CD4-positive, alpha-beta memory T cell (primary cell): ENCODE measurements at regions not wholly inside any gene's neighbourhood (a gene's known extent, or its start where the extent isn't known, plus 50 kb on each side); places are given as distances from the start of the nearest gene placed in this dataset.

Experiments used
- CTCF ChIA-PET: fragments of 350-600 bp; sonication (Branson Sonifier 250); formaldehyde crosslinking; loops from one replicate; lab custom pipeline; 2021; ENCODE audit warnings: inconsistent platforms; ENCODE audit not compliant: partially characterized antibody; lab: Charles Lee
- POLR2A ChIA-PET: fragments of 350-600 bp; sonication (Branson Sonifier 250); formaldehyde crosslinking; loops from one replicate; lab custom pipeline; 2021; ENCODE audit not compliant: partially characterized antibody; lab: Charles Lee
- DNase-seq, 5 donors: peaks; one replicate each; pipeline versions ENCODE4 v3.0.0 to v3.0.0-alpha.2; 2020 to 2022; ENCODE audit warnings: mixed read lengths in 1 of 5
- H3K27ac ChIP-seq: one replicate; pipeline ENCODE4 v1.7.0; 2013; ENCODE audit warnings: low read depth, low read length
- H3K27me3 ChIP-seq: 2 replicates; pipeline ENCODE4 v1.7.0; 2013; ENCODE audit warnings: mild to moderate bottlenecking, low read length, moderate library complexity; ENCODE audit not compliant: insufficient read depth
- H3K36me3 ChIP-seq: 2 replicates; pipeline ENCODE4 v1.7.0; 2013; ENCODE audit warnings: mild to moderate bottlenecking, low read length, moderate library complexity; ENCODE audit not compliant: insufficient read depth
- H3K4me1 ChIP-seq: 2 replicates; pipeline ENCODE4 v1.7.0; 2013; ENCODE audit warnings: mild to moderate bottlenecking, low read length, moderate library complexity; ENCODE audit not compliant: insufficient read depth
- H3K4me3 ChIP-seq, 2 donors: one replicate each; pipeline ENCODE4 v1.7.0; 2013; ENCODE audit warnings: low read length in 2 of 2, mild to moderate bottlenecking in 1 of 2
- H3K9me3 ChIP-seq, 2 donors: one replicate each; pipeline ENCODE4 v1.7.0; 2013; ENCODE audit warnings: low read length in 2 of 2, control low read depth in 1 of 2; ENCODE audit not compliant: control insufficient read depth in 1 of 2
- H3K27ac Mint-ChIP-seq, 7 donors: one replicate each; pipeline ENCODE4 v1.8.0; 2020 to 2021; ENCODE audit warnings: mixed read lengths in 7 of 7, mild to moderate bottlenecking in 6 of 7, inconsistent platforms in 3 of 7, moderate library complexity in 3 of 7
- H3K27me3 Mint-ChIP-seq, 2 donors: one replicate each; pipeline ENCODE4 v1.8.0; 2020 to 2021; ENCODE audit warnings: mixed read lengths in 2 of 2
- H3K36me3 Mint-ChIP-seq, 2 donors: one replicate each; pipeline ENCODE4 v1.8.0; 2020 to 2021; ENCODE audit warnings: mixed read lengths in 2 of 2, inconsistent platforms in 1 of 2, mild to moderate bottlenecking in 1 of 2
- H3K4me1 Mint-ChIP-seq, 4 donors: one replicate each; pipeline ENCODE4 v1.8.0; 2020 to 2021; ENCODE audit warnings: mixed read lengths in 4 of 4, mild to moderate bottlenecking in 1 of 4
- H3K4me3 Mint-ChIP-seq, 8 donors: one replicate each; pipeline ENCODE4 v1.8.0; 2020 to 2021; ENCODE audit warnings: mixed read lengths in 8 of 8, mild to moderate bottlenecking in 7 of 8, moderate library complexity in 6 of 8, inconsistent platforms in 3 of 8
- H3K9me3 Mint-ChIP-seq, 8 donors: one replicate each; pipeline ENCODE4 v1.8.0; 2020 to 2021; ENCODE audit warnings: mixed read lengths in 8 of 8, mild to moderate bottlenecking in 5 of 8, inconsistent platforms in 3 of 8, moderate library complexity in 1 of 8
- intact Hi-C: fragments of 100-400 bp; cut with micrococcal nuclease; formaldehyde crosslinking; loops from one replicate; pipeline ENCODE4 v1.15.1; 2023

GRCh38 chr13:44760434-44760833, 184.3 kb upstream of the TSC22D1 start:
- H3K27ac Mint-ChIP-seq = no peak overlapping the region
- intact Hi-C loops = no loop called here

GRCh38 chr13:44759384-44760360, 183.5 kb upstream of the TSC22D1 start:
- no peaks in the 10 kb centered on the region for H3K9me3 ChIP-seq
- no peaks in the 10 kb centered on the region for H3K36me3 Mint-ChIP-seq
- H3K9me3 Mint-ChIP-seq = no peaks in the 10 kb centered on the region
- no peak overlapping the region for H3K4me3 ChIP-seq
- no peaks in the 10 kb centered on the region for H3K27me3 ChIP-seq
- no peaks in the 10 kb centered on the region for H3K4me1 ChIP-seq
- ChIA-PET CTCF (no interaction called here), POLR2A (no interaction called here)
- H3K4me3 Mint-ChIP-seq = no peak overlapping the region
- intact Hi-C loops = no loop called here
- no peaks in the 10 kb centered on the region for H3K36me3 ChIP-seq
- H3K27ac ChIP-seq = no peak overlapping the region
- no peak overlapping the region for H3K27ac Mint-ChIP-seq
- no peak for DNase-seq
- no peaks in the 10 kb centered on the region for H3K4me1 Mint-ChIP-seq
- peaks cover 0 to 11% of the 10 kb centered on the region in 2 donors for H3K27me3 Mint-ChIP-seq

More at GRCh38 chr13:44760434-44760833, 184.3 kb upstream of the TSC22D1 start:
- Histone ChIP-seq H3K27ac (no peak overlapping the region), H3K27me3 (no peaks in the 10 kb centered on the region), H3K9me3 (no peaks in the 10 kb centered on the region), H3K36me3 (no peaks in the 10 kb centered on the region), H3K4me1 (no peaks in the 10 kb centered on the region), H3K4me3 (no peak overlapping the region)
- ChIA-PET CTCF (no interaction called here), POLR2A (no interaction called here)
- H3K4me3 Mint-ChIP-seq = no peak overlapping the region
- no peak for DNase-seq
- no peaks in the 10 kb centered on the region for H3K9me3 Mint-ChIP-seq
- H3K4me1 Mint-ChIP-seq = no peaks in the 10 kb centered on the region
- peaks cover 0 to 11% of the 10 kb centered on the region in 2 donors for H3K27me3 Mint-ChIP-seq
- H3K36me3 Mint-ChIP-seq = no peaks in the 10 kb centered on the region

DNA sequence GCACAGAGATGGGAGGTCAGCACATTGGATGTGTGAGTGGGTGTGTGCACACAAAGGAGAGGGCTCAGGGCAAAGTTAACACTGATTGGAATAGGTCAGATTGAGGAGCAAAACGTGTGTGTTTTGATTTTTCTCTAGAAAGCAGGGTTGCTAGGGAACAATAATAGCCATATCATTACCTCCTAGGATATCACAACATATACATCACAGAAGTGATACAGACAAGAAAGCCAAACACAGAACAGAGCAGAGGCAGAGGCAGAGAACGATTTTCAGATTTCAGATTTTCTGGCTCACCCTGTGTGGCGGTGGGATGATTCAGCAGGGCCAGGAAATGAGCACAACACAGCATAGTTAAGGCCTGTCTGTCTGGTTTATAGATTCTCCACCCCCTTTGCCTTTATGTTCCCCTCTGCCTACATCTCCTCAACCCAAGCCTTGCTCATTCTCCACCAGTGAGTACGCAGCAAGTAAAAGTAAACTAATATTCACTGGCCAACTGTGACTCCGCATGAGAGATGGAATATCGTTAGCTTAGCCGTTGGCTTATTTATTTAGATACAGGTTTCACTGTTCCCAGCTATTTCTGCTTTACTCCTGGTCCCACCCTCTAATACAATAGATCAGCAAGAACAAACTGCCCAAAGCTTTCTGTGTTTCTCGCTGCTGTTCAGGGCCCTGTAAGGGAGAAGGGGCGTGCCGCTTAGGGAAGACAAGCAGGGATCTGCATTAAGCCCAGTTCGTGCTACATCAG, 182.7 kb upstream of the TSC22D1 start:
- H3K27ac Mint-ChIP-seq = no peak overlapping the region
- CTCF ChIA-PET = interaction anchor here (0.6 kb wide), 1 partner anchor 408 kb away, joined by 4 read pairs; no protein-coding TSS in a partner anchor
- no peak overlapping the region for H3K27ac ChIP-seq
- no peaks in the 10 kb centered on the region for H3K27me3 ChIP-seq
- no peaks in the 10 kb centered on the region for H3K9me3 ChIP-seq
- no peak overlapping the region for H3K4me3 Mint-ChIP-seq
- POLR2A ChIA-PET = no interaction called here
- DNase-seq = no peak
- no peaks in the 10 kb centered on the region for H3K36me3 ChIP-seq
- H3K4me1 Mint-ChIP-seq = no peaks in the 10 kb centered on the region
- no peaks in the 10 kb centered on the region for H3K9me3 Mint-ChIP-seq
- no peak overlapping the region for H3K4me3 ChIP-seq
- intact Hi-C loops = no loop called here
- H3K36me3 Mint-ChIP-seq = no peaks in the 10 kb centered on the region
- peaks cover 0 to 5% of the 10 kb centered on the region in 2 donors for H3K27me3 Mint-ChIP-seq
- H3K4me1 ChIP-seq = no peaks in the 10 kb centered on the region

- Histone ChIP-seq H3K27me3 (no peaks in the 10 kb centered on the region), H3K36me3 (no peaks in the 10 kb centered on the region), H3K4me3 (no peak overlapping the region), H3K27ac (no peak overlapping the region), H3K9me3 (no peaks in the 10 kb centered on the region), H3K4me1 (no peaks in the 10 kb centered on the region)
- intact Hi-C loops = no loop called here
- POLR2A ChIA-PET = no interaction called here
- H3K9me3 Mint-ChIP-seq = no peaks in the 10 kb centered on the region
- peaks cover 0 to 2% of the 10 kb centered on the region in 2 donors for H3K27me3 Mint-ChIP-seq
- H3K4me1 Mint-ChIP-seq = no peaks in the 10 kb centered on the region
- H3K27ac Mint-ChIP-seq = no peak overlapping the region
- CTCF ChIA-PET = interaction anchor here (1.2 kb wide), 1 partner anchor 274 kb away, joined by 3 read pairs; no protein-coding TSS in a partner anchor
- no peak overlapping the region for H3K4me3 Mint-ChIP-seq
- no peaks in the 10 kb centered on the region for H3K36me3 Mint-ChIP-seq
- DNase-seq = no peak
Measured at GRCh38 chr13:44757671-44758070, 181.5 kb upstream of the TSC22D1 start.

- POLR2A ChIA-PET = no interaction called here
Measured at GRCh38 chr13:44756276-44756810, 180.2 kb upstream of the TSC22D1 start.

DNA sequence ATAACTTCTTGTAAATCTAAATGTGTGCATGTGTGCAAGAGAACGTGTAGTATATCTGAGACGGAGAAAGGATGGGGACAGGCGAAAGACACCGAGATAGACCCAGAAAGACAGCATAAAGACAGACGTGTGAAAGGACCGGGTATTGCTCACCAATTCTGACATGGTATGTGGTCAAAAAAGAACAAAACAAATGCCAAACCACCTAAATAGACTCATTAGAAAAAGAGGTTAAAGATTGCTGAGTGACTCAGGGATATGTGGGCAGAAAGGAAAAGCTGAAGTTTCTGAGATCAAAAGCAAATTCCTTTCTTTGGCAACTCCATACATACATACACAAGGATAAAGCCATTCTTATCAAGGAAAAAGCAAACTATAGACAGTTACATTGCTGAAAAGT, 179.7 kb upstream of the TSC22D1 start:
- no peak for DNase-seq
- Mint-ChIP-seq H3K4me1 (no peaks in the 10 kb centered on the region), H3K4me3 (no peak overlapping the region), H3K36me3 (no peaks in the 10 kb centered on the region), H3K27ac (no peak overlapping the region), H3K27me3 (peaks cover 0 to 2% of the 10 kb centered on the region in 2 donors), H3K9me3 (no peaks in the 10 kb centered on the region)
- Histone ChIP-seq H3K4me3 (no peak overlapping the region), H3K9me3 (no peaks in the 10 kb centered on the region), H3K27me3 (no peaks in the 10 kb centered on the region), H3K27ac (no peak overlapping the region), H3K4me1 (no peaks in the 10 kb centered on the region), H3K36me3 (no peaks in the 10 kb centered on the region)
- intact Hi-C loops = no loop called here
- POLR2A ChIA-PET = no interaction called here
- CTCF ChIA-PET = no interaction called here

More at GRCh38 chr13:44756276-44756810, 180.2 kb upstream of the TSC22D1 start:
- H3K27me3 Mint-ChIP-seq = peaks cover 0 to 2% of the 10 kb centered on the region in 2 donors
- H3K36me3 Mint-ChIP-seq = no peaks in the 10 kb centered on the region
- no peaks in the 10 kb centered on the region for H3K9me3 Mint-ChIP-seq
- Histone ChIP-seq H3K27me3 (no peaks in the 10 kb centered on the region), H3K36me3 (no peaks in the 10 kb centered on the region), H3K27ac (no peak overlapping the region), H3K4me3 (no peak overlapping the region), H3K9me3 (no peaks in the 10 kb centered on the region), H3K4me1 (no peaks in the 10 kb centered on the region)
- CTCF ChIA-PET = interaction anchor here (1.2 kb wide), 1 partner anchor 273 kb away, joined by 3 read pairs; no protein-coding TSS in a partner anchor
- no peak for DNase-seq
- no peak overlapping the region for H3K27ac Mint-ChIP-seq
- intact Hi-C loops = no loop called here
- H3K4me1 Mint-ChIP-seq = no peaks in the 10 kb centered on the region
- no peak overlapping the region for H3K4me3 Mint-ChIP-seq

DNA sequence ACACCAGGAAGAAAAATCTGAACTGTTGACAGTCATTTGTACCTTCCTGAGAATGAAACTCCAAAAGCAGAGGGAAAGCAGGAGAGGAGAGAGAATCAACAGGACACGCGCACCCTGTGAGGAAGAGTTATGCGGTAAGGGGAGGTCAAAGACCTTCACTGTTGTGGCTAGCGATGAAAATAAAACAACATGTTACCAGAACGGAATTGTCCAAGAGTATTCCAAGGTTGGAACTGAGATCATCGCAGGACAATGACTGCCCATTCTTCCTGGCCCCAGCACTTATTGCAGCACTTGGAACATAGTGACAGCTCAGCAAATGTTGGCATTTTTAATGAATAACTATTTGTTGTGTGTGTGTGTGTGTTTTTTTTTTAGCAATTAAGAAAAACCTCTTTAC, 176.0 kb upstream of the TSC22D1 start:
- no peaks in the 10 kb centered on the region for H3K27me3 ChIP-seq
- Mint-ChIP-seq H3K27ac (peak overlapping the region in 1 of 7 donors; percentile 46), H3K4me3 (no peak overlapping the region), H3K4me1 (no peaks in the 10 kb centered on the region), H3K27me3 (peaks cover 0 to 4% of the 10 kb centered on the region in 2 donors), H3K9me3 (no peaks in the 10 kb centered on the region), H3K36me3 (no peaks in the 10 kb centered on the region)
- POLR2A ChIA-PET = no interaction called here
- no peaks in the 10 kb centered on the region for H3K4me1 ChIP-seq
- H3K4me3 ChIP-seq = no peak overlapping the region
- no peaks in the 10 kb centered on the region for H3K36me3 ChIP-seq
- CTCF ChIA-PET = no interaction called here
- H3K9me3 ChIP-seq = no peaks in the 10 kb centered on the region
- no peak overlapping the region for H3K27ac ChIP-seq
- no peak for DNase-seq
- intact Hi-C loops = no loop called here
